Panc1 (cell line): ENCODE measurements at regions not wholly inside any gene's neighbourhood (a gene's known extent, or its start where the extent isn't known, plus 50 kb on each side); places are given as distances from the start of the nearest gene placed in this dataset.

ENCODE experiments used
- POLR2AphosphoS5 ChIP-seq: IDR thresholded peaks from 2 replicates; pipeline ENCODE4 v1.6.1; 2012; ENCODE audit warnings: mild to moderate bottlenecking, low read depth, low read length, moderate library complexity
- REST ChIP-seq, 2 experiments: IDR thresholded peaks; 2 replicates each; pipeline ENCODE4 v1.6.1; 2011 to 2012; ENCODE audit warnings: low read depth in 2 of 2, control low read depth in 1 of 2, low read length in 1 of 2, mild to moderate bottlenecking in 1 of 2, moderate library complexity in 1 of 2; ENCODE audit not compliant: insufficient read depth in 1 of 2
- TF ChIP-seq, protein P1 (sequence below): fragments of 450-650 bp; IDR thresholded peaks from 2 replicates; pipeline ENCODE4 v1.5.1; 2017; ENCODE audit warnings: mild to moderate bottlenecking

GRCh38 chr10:10625491-10625890 is 392.2 kb upstream of the CELF2 start:
- TF ChIP-seq, protein P1, sequence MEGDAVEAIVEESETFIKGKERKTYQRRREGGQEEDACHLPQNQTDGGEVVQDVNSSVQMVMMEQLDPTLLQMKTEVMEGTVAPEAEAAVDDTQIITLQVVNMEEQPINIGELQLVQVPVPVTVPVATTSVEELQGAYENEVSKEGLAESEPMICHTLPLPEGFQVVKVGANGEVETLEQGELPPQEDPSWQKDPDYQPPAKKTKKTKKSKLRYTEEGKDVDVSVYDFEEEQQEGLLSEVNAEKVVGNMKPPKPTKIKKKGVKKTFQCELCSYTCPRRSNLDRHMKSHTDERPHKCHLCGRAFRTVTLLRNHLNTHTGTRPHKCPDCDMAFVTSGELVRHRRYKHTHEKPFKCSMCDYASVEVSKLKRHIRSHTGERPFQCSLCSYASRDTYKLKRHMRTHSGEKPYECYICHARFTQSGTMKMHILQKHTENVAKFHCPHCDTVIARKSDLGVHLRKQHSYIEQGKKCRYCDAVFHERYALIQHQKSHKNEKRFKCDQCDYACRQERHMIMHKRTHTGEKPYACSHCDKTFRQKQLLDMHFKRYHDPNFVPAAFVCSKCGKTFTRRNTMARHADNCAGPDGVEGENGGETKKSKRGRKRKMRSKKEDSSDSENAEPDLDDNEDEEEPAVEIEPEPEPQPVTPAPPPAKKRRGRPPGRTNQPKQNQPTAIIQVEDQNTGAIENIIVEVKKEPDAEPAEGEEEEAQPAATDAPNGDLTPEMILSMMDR: no peak
- TF ChIP-seq REST (IDR thresholded peaks at IDR 0.05; ENCODE audit: insufficient read depth in 1 of 2, low read depth in 2 of 2, low read length in 1 of 2) (no peak), POLR2AphosphoS5 (no peak)
